ENCODE measurements at regions not wholly inside any gene's neighbourhood (a gene's known extent, or its start where the extent isn't known, plus 50 kb on each side); places are given as distances from the start of the nearest gene placed in this dataset.

DNA sequence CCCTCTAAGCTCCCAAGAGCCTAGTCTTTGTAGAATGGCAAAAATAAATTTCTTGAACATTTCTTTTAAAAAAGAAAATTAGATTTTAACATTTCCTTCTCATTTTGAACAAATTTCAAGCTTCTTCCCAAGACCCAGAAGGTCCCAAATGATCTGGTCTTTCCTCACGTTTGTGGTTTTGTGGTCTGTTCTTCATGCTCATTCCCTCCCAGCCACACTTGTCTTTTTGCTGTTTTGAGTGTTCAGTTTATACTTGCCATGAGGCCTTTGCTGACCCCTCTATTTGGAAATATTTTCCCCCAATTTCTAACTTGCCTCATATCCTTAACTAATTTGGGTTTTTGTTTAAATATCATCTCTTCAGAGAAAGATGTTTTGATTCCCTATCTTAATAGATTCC, 133.4 kb upstream of the PAPPA start:
- TF ChIP-seq, protein P1, sequence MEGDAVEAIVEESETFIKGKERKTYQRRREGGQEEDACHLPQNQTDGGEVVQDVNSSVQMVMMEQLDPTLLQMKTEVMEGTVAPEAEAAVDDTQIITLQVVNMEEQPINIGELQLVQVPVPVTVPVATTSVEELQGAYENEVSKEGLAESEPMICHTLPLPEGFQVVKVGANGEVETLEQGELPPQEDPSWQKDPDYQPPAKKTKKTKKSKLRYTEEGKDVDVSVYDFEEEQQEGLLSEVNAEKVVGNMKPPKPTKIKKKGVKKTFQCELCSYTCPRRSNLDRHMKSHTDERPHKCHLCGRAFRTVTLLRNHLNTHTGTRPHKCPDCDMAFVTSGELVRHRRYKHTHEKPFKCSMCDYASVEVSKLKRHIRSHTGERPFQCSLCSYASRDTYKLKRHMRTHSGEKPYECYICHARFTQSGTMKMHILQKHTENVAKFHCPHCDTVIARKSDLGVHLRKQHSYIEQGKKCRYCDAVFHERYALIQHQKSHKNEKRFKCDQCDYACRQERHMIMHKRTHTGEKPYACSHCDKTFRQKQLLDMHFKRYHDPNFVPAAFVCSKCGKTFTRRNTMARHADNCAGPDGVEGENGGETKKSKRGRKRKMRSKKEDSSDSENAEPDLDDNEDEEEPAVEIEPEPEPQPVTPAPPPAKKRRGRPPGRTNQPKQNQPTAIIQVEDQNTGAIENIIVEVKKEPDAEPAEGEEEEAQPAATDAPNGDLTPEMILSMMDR (IDR thresholded peaks at IDR 0.05): no peak
- no peak for TF ChIP-seq POLR2A (IDR thresholded peaks at IDR 0.05)
